ENCODE measurements at regions not wholly inside any gene's neighbourhood (a gene's known extent, or its start where the extent isn't known, plus 50 kb on each side); places are given as distances from the start of the nearest gene placed in this dataset.
"Not testable (repeated sequence)": the region's sequence is repeated elsewhere in the genome, so short reads cannot be mapped to it uniquely, and the experiment has no call there.

- no peak overlapping the region for H3K4me3 ChIP-seq (replicated peaks in 1 of 2; ENCODE audit: low read depth in 2 of 2, low read length in 2 of 2)
- no peak for TF ChIP-seq CTCF (IDR thresholded peaks at IDR 0.05; ENCODE audit: low read depth, low read length)
- DNase-seq (ENCODE audit: low read depth in 2 of 2) = no peak
Measured at GRCh38 chr5:99553211-99553810, 624.5 kb upstream of the CHD1 start.

- no peak overlapping the region for H3K4me3 ChIP-seq (replicated peaks in 1 of 2; ENCODE audit: low read depth in 2 of 2, low read length in 2 of 2)
- no peak for TF ChIP-seq CTCF (IDR thresholded peaks at IDR 0.05; ENCODE audit: low read depth, low read length)
- no peak for DNase-seq (ENCODE audit: low read depth in 2 of 2)
Measured at GRCh38 chr5:99544356-99544755, 615.5 kb upstream of the CHD1 start.

- TF ChIP-seq CTCF (IDR thresholded peaks at IDR 0.05; ENCODE audit: low read depth, low read length) = no peak
- no peak overlapping the region for H3K4me3 ChIP-seq (replicated peaks in 1 of 2; ENCODE audit: low read depth in 2 of 2, low read length in 2 of 2)
- peak; percentile 1 to 14 for DNase-seq (ENCODE audit: low read depth in 2 of 2)
Measured at GRCh38 chr5:99543841-99544240, 615.0 kb upstream of the CHD1 start.

- H3K4me3 ChIP-seq (replicated peaks in 1 of 2; ENCODE audit: low read depth in 2 of 2, low read length in 2 of 2); DNase-seq (ENCODE audit: low read depth in 2 of 2): not testable (repeated sequence)
Measured at GRCh38 chr5:99534241-99534640, 605.4 kb upstream of the CHD1 start.

- H3K4me3 ChIP-seq (replicated peaks in 1 of 2; ENCODE audit: low read depth in 2 of 2, low read length in 2 of 2) = not testable (repeated sequence)
Measured at GRCh38 chr5:99521666-99522065, 592.9 kb upstream of the CHD1 start.

GRCh38 chr5:99515864-99516490 lies 587.2 kb upstream of the CHD1 start:
- not testable (repeated sequence) for DNase-seq (ENCODE audit: low read depth in 2 of 2)

More at GRCh38 chr5:99521666-99522065, 592.9 kb upstream of the CHD1 start:
- DNase-seq (ENCODE audit: low read depth in 2 of 2) = not testable (repeated sequence)

GRCh38 chr5:99510237-99510866 lies 581.5 kb upstream of the CHD1 start:
- DNase-seq (ENCODE audit: low read depth in 2 of 2) = not testable (repeated sequence)

More at GRCh38 chr5:99515864-99516490, 587.2 kb upstream of the CHD1 start:
- H3K4me3 ChIP-seq (replicated peaks in 1 of 2; ENCODE audit: low read depth in 2 of 2, low read length in 2 of 2) = not testable (repeated sequence)

GRCh38 chr5:99509064-99509463 lies 580.3 kb upstream of the CHD1 start:
- DNase-seq (ENCODE audit: low read depth in 2 of 2); H3K4me3 ChIP-seq (replicated peaks in 1 of 2; ENCODE audit: low read depth in 2 of 2, low read length in 2 of 2): not testable (repeated sequence)

More at GRCh38 chr5:99510237-99510866, 581.5 kb upstream of the CHD1 start:
- H3K4me3 ChIP-seq (replicated peaks in 1 of 2; ENCODE audit: low read depth in 2 of 2, low read length in 2 of 2) = not testable (repeated sequence)

GRCh38 chr5:99495456-99495855 lies 566.6 kb upstream of the CHD1 start:
- not testable (repeated sequence) for H3K4me3 ChIP-seq (replicated peaks in 1 of 2; ENCODE audit: low read depth in 2 of 2, low read length in 2 of 2); DNase-seq (ENCODE audit: low read depth in 2 of 2)

GRCh38 chr5:99478450-99478849 lies 549.6 kb upstream of the CHD1 start:
- DNase-seq (ENCODE audit: low read depth in 2 of 2); H3K4me3 ChIP-seq (replicated peaks in 1 of 2; ENCODE audit: low read depth in 2 of 2, low read length in 2 of 2): not testable (repeated sequence)

GRCh38 chr5:99473328-99473727 lies 544.5 kb upstream of the CHD1 start:
- DNase-seq (ENCODE audit: low read depth in 2 of 2); H3K4me3 ChIP-seq (replicated peaks in 1 of 2; ENCODE audit: low read depth in 2 of 2, low read length in 2 of 2): not testable (repeated sequence)

GRCh38 chr5:99471726-99472125 lies 542.9 kb upstream of the CHD1 start:
- H3K4me3 ChIP-seq (replicated peaks in 1 of 2; ENCODE audit: low read depth in 2 of 2, low read length in 2 of 2); DNase-seq (ENCODE audit: low read depth in 2 of 2): not testable (repeated sequence)

GRCh38 chr5:99471178-99471577 lies 542.4 kb upstream of the CHD1 start:
- not testable (repeated sequence) for DNase-seq (ENCODE audit: low read depth in 2 of 2); H3K4me3 ChIP-seq (replicated peaks in 1 of 2; ENCODE audit: low read depth in 2 of 2, low read length in 2 of 2)

- DNase-seq (ENCODE audit: low read depth in 2 of 2); H3K4me3 ChIP-seq (replicated peaks in 1 of 2; ENCODE audit: low read depth in 2 of 2, low read length in 2 of 2): not testable (repeated sequence)
Measured at GRCh38 chr5:99470636-99471035, 541.8 kb upstream of the CHD1 start.

Data from cardiac fibroblast (primary cell).